GM12874 (cell line): ENCODE measurements at regions not wholly inside any gene's neighbourhood (a gene's known extent, or its start where the extent isn't known, plus 50 kb on each side); places are given as distances from the start of the nearest gene placed in this dataset.

ENCODE experiments used
- TF ChIP-seq, protein P1 (sequence below): IDR thresholded peaks from 2 replicates; pipeline ENCODE4 v1.5.1; 2011; ENCODE audit warnings: low read depth, mild to moderate bottlenecking, control low read depth, low read length, moderate library complexity; ENCODE audit not compliant: insufficient read depth

GRCh38 chr17:73895157-73895556 lies 250.9 kb upstream of the SDK2 start:
- TF ChIP-seq, protein P1, sequence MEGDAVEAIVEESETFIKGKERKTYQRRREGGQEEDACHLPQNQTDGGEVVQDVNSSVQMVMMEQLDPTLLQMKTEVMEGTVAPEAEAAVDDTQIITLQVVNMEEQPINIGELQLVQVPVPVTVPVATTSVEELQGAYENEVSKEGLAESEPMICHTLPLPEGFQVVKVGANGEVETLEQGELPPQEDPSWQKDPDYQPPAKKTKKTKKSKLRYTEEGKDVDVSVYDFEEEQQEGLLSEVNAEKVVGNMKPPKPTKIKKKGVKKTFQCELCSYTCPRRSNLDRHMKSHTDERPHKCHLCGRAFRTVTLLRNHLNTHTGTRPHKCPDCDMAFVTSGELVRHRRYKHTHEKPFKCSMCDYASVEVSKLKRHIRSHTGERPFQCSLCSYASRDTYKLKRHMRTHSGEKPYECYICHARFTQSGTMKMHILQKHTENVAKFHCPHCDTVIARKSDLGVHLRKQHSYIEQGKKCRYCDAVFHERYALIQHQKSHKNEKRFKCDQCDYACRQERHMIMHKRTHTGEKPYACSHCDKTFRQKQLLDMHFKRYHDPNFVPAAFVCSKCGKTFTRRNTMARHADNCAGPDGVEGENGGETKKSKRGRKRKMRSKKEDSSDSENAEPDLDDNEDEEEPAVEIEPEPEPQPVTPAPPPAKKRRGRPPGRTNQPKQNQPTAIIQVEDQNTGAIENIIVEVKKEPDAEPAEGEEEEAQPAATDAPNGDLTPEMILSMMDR, result no peak

DNA sequence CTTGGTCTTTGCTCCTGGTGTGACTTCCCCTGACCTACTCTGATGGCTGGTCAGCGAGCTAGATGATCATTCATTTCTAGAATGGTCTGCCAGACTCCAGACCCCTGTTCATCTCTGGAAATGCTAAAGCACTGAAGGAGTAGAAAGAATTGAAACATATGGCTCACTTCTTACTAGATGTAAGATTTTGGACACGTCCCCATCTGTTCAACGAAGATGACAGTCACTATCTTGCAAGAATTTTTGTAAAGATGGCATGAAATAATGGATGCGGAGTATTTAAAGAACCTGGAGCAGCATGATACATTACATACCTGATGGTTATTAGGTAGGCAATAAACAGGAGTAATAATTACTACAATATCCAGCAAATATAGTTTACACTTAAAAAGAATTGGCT lies 252.7 kb upstream of the SDK2 start:
- TF ChIP-seq, protein P1, result no peak

DNA sequence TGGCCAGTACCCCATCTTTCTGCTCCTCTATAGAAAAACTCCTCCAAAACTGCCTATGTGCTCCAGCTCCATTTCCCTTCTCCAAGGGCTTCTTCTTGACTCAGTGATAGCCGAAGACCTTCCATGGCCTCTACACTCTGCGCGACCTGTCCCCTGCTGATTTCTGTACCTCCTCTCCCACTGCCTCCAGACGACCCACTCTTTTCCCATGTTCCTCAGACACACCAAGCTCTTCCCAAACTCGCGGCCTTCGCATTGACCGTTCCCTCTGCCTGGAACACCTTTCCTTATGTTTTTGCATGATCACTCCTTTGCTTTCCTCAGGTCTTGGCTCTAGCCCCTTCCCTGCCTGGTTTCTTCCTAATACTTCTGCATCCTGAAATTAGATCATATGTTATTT lies 255.6 kb upstream of the SDK2 start:
- TF ChIP-seq, protein P1, result no peak

DNA sequence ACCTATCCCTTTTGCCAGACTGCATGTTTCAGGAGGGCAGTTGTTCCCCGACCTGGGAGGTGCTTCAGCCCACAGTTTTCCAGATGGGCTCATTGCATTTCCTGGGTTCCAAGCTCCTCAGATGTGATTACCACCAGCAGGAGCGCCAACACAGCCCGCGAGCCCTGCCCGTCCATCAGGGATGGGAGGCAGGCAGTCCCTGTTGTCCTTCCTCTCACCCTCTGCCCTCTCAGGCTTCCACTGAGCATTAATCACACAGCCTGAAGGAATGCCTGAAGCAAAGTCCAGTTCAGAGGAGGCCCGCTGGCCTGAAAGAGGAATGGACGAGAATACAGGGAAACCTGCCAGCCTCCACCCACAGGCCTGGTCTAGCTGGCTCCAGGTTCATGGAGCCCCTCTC lies 256.3 kb upstream of the SDK2 start:
- TF ChIP-seq, protein P1, result no peak

DNA sequence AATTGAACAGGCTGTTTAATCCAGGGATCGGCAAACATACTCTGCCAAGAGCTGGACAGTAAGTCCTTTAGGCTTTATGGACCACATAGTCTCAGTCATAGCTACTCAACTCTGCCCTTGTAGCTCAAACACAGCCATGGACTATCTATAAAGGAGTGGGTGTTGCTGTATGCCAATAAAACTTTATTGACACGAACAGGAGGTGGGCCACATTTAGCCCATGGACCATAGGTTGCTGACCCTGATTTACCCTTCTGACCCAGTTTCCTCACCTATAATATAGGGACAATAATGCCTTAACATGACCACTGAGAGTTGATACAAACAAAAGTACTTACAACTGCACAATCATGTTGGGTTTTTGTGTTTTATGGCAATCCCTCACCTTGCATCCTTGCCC lies 257.0 kb upstream of the SDK2 start:
- TF ChIP-seq, protein P1, result no peak

DNA sequence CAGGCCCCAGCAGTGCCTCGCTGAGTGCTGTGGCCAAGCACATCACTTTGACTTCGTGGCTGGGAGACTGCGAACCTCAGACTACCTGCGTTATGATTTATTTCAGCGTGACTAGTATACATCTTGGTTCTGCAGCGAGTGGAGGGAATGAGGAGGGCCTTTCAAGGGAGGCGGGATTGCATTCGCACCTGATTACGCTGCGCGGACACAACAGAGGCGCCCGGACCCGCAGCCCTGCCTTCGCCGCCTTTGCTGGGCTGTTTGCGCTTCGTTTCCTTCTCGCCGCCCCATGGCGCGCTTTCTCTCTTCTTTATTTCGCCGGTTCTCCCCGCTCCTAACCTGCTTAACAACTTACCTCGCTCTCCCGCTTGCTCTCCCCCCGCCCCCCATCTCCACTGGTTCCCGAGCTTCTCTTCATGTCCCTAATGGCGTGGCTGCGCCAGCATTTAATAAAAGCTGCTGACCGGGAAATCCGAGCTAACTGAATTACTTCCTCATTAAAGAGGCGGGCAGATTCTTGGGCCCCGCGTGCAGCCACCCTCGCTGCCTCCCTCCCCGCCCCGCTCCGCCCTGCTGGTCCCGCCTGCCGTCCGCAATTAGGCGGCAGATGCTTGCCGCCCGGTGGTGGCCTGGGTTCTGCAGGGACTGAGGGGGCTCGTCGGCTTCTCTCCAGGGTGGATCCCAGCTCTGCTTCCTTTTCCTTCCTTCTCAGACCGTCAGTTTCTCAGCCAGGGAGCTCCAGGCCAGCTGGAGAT lies 257.6 kb upstream of the SDK2 start:
- TF ChIP-seq, protein P1, result no peak

- TF ChIP-seq, protein P1, result no peak
Measured at GRCh38 chr17:73902416-73903181, 258.4 kb upstream of the SDK2 start.
